H1 (cell line): ENCODE measurements at regions not wholly inside any gene's neighbourhood (a gene's known extent, or its start where the extent isn't known, plus 50 kb on each side); places are given as distances from the start of the nearest gene placed in this dataset.

Source experiments
- CBX5 ChIP-seq: fragments of 300-800, 300-1000 bp; sonication (generic); IDR thresholded peaks from 2 replicates; pipeline ENCODE4 v1.7.1; 2016; ENCODE audit warnings: antibody characterized with exemption, low read length, low read depth
- CEBPB ChIP-seq: IDR thresholded peaks from 2 replicates; pipeline ENCODE4 v1.6.1; 2012; ENCODE audit warnings: low read depth, low read length
- CTCF ChIP-seq, 3 experiments: IDR thresholded peaks; 1 replicate in 2 of 3; 2 replicates in 1 of 3; pipeline versions ENCODE4 v1.5.1 to v1.6.1; 2011; ENCODE audit warnings: low read length in 3 of 3, mild to moderate bottlenecking in 3 of 3, inconsistent platforms in 2 of 3, low read depth in 1 of 3, moderate library complexity in 1 of 3; ENCODE audit not compliant: insufficient read depth in 1 of 3; ENCODE audit errors: control extremely low read depth in 1 of 3
- GTF2F1 ChIP-seq: IDR thresholded peaks from 2 replicates; pipeline ENCODE4 v1.6.1; 2012; ENCODE audit warnings: low read depth, low read length, improper control_type of control experiment, borderline replicate concordance
- HDAC2 ChIP-seq, 2 experiments: fragments of 300-600 bp in 1 of 2; sonication (generic) in 1 of 2; IDR thresholded peaks; 2 replicates each; pipeline ENCODE4 v1.6.1; 2011 to 2012; ENCODE audit warnings: low read depth in 2 of 2, low read length in 2 of 2, mild to moderate bottlenecking in 2 of 2, moderate library complexity in 2 of 2, borderline replicate concordance in 1 of 2, inconsistent platforms in 1 of 2
- JUN ChIP-seq: IDR thresholded peaks from 2 replicates; pipeline ENCODE4 v1.6.1; 2011; ENCODE audit warnings: low read depth, mild to moderate bottlenecking, improper control_type of control experiment, low read length
- JUND ChIP-seq: IDR thresholded peaks from 2 replicates; pipeline ENCODE4 v1.6.1; 2011; ENCODE audit warnings: mild to moderate bottlenecking, improper control_type of control experiment, low read length
- SUZ12 ChIP-seq: fragments of 200-600 bp; sonication (generic); IDR thresholded peaks from 2 replicates; pipeline ENCODE4 v1.6.1; 2012; ENCODE audit warnings: mild to moderate bottlenecking, inconsistent platforms, low read length, moderate library complexity, mixed read lengths
- TAF7 ChIP-seq: optimal IDR thresholded peaks from 2 replicates; pipeline ENCODE3; 2011; ENCODE audit warnings: low read depth, mild to moderate bottlenecking, inconsistent platforms, low read length, moderate library complexity, borderline replicate concordance
- TEAD4 ChIP-seq: IDR thresholded peaks from 2 replicates; pipeline ENCODE4 v1.6.1; 2012; ENCODE audit warnings: low read depth, low read length, inconsistent platforms, mixed read lengths
- TF ChIP-seq, protein P1 (sequence below): IDR thresholded peaks from 2 replicates; pipeline ENCODE4 v1.6.1; 2012; ENCODE audit warnings: inconsistent platforms

DNA sequence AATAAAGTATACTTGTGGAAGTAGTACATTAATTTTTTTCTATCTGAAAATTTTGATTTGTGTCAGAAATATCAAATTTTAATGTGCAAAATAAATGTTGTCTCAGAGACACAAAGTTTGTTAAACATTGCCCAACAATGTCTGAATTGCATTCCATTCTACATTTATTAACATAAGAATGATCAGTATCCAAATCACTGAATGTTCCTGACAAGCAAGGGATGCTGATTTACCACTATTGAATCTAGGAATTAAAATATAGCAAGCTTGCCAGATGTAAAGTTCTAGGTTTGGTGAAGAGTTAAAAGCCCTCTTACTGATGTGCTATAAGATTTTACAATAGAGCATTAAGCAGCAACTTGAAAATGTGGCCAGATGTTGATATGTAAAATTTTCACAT, 489.2 kb upstream of the CTSO start:
- TF ChIP-seq GTF2F1 (no peak), SUZ12 (no peak), JUND (no peak), CTCF (IDR thresholded peaks at IDR 0.05; ENCODE audit: control extremely low read depth in 1 of 3, insufficient read depth in 1 of 3, low read depth in 1 of 3, low read length in 3 of 3) (no peak), CEBPB (peak; percentile 76), HDAC2 (IDR thresholded peaks at IDR 0.05; ENCODE audit: borderline replicate concordance in 1 of 2, low read depth in 2 of 2, low read length in 2 of 2) (no peak), TEAD4 (0 out of 2 replicates have a peak, but pooled peaks have one; percentile 9), CBX5 (no peak), TAF7 (no peak), JUN (no peak)
- TF ChIP-seq, protein P1, sequence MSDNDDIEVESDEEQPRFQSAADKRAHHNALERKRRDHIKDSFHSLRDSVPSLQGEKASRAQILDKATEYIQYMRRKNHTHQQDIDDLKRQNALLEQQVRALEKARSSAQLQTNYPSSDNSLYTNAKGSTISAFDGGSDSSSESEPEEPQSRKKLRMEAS = no peak
